AG04450 (cell line): ENCODE measurements at regions not wholly inside any gene's neighbourhood (a gene's known extent, or its start where the extent isn't known, plus 50 kb on each side); places are given as distances from the start of the nearest gene placed in this dataset.

Experiments used
- CTCF ChIA-PET: fragments of 300-600, 350-600 bp; formaldehyde crosslinking; extraction: SDS; loops from one replicate; lab custom pipeline; 2022; ENCODE audit warnings: antibody characterized with exemption, inconsistent platforms; lab: Charles Lee
- POLR2A ChIA-PET: fragments of 350-600 bp; formaldehyde crosslinking; extraction: SDS; loops from one replicate; lab custom pipeline; 2021; ENCODE audit warnings: antibody characterized with exemption, inconsistent platforms; lab: Yijun Ruan, JAX
- DNase-seq: peaks from one replicate; pipeline ENCODE4 v3.0.0-alpha.2; 2011; ENCODE audit warnings: low read depth, low spot score
- H3K27ac ChIP-seq: one replicate; pipeline ENCODE4 v1.5.1; 2012; ENCODE audit warnings: low read depth, low read length, control low read depth
- H3K27me3 ChIP-seq: one replicate; pipeline ENCODE4 v1.6.0; 2012; ENCODE audit warnings: low read length; ENCODE audit not compliant: control insufficient read depth, insufficient read depth
- H3K4me3 ChIP-seq: 2 replicates; pipeline ENCODE4 v1.5.1; 2011; ENCODE audit warnings: mild to moderate bottlenecking, low read depth, low read length, control low read depth
- H3K9me3 ChIP-seq: 2 replicates; pipeline ENCODE4 v1.5.1; 2012; ENCODE audit warnings: low read length; ENCODE audit not compliant: control insufficient read depth, insufficient read depth
- TF ChIP-seq, protein P1 (sequence below): IDR thresholded peaks from 2 replicates; pipeline ENCODE4 v1.5.1; 2011; ENCODE audit warnings: low read depth, low read length, control low read depth, inconsistent platforms

GRCh38 chr2:199697469-199697868 lies 153.5 kb downstream of the FTCDNL1 start:
- Histone ChIP-seq H3K27ac (no peak overlapping the region), H3K27me3 (no peaks in the 10 kb centered on the region), H3K4me3 (no peak overlapping the region), H3K9me3 (no peaks in the 10 kb centered on the region)
- DNase-seq: no peak
- POLR2A ChIA-PET: no interaction called here
- TF ChIP-seq, protein P1, sequence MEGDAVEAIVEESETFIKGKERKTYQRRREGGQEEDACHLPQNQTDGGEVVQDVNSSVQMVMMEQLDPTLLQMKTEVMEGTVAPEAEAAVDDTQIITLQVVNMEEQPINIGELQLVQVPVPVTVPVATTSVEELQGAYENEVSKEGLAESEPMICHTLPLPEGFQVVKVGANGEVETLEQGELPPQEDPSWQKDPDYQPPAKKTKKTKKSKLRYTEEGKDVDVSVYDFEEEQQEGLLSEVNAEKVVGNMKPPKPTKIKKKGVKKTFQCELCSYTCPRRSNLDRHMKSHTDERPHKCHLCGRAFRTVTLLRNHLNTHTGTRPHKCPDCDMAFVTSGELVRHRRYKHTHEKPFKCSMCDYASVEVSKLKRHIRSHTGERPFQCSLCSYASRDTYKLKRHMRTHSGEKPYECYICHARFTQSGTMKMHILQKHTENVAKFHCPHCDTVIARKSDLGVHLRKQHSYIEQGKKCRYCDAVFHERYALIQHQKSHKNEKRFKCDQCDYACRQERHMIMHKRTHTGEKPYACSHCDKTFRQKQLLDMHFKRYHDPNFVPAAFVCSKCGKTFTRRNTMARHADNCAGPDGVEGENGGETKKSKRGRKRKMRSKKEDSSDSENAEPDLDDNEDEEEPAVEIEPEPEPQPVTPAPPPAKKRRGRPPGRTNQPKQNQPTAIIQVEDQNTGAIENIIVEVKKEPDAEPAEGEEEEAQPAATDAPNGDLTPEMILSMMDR: no peak
- CTCF ChIA-PET: interaction anchor here (1.0 kb wide), 1 partner anchor 243 kb away, joined by 3 read pairs; no protein-coding TSS in a partner anchor

DNA sequence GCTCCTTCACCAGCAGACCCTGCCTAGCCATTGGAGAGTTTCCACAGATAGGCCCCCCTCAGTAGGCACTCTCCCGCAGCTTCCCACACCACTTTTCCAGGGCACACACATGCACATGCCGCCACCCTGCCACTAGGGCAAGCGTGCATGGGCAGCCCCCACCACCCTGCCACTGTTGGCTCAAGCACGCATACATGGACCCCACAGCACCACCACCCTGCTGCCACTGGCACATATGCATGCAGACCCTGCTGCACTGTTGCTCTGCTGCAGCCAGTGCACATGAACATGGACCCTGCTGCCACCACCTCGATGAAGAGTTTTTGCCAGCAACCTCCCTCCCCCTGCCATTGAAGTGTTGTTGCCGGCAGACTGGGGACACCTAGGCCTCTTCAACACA lies 154.9 kb downstream of the FTCDNL1 start:
- no peaks in the 10 kb centered on the region for H3K27me3 ChIP-seq
- H3K27ac ChIP-seq: no peak overlapping the region
- H3K9me3 ChIP-seq: no peaks in the 10 kb centered on the region
- CTCF ChIA-PET: interaction anchor here (1.8 kb wide), 1 partner anchor 8 kb away, joined by 5 read pairs; no protein-coding TSS in a partner anchor
- POLR2A ChIA-PET: no interaction called here
- DNase-seq: no peak
- TF ChIP-seq, protein P1: no peak
- H3K4me3 ChIP-seq: no peak overlapping the region

- Histone ChIP-seq H3K4me3 (no peak overlapping the region), H3K9me3 (no peaks in the 10 kb centered on the region), H3K27me3 (no peaks in the 10 kb centered on the region), H3K27ac (no peak overlapping the region)
- CTCF ChIA-PET: no interaction called here
- TF ChIP-seq, protein P1: no peak
- POLR2A ChIA-PET: no interaction called here
- DNase-seq: no peak
These were observed 157.1 kb downstream of the FTCDNL1 start for GRCh38 chr2:199693861-199694260.

- POLR2A ChIA-PET: no interaction called here
- Histone ChIP-seq H3K4me3 (no peak overlapping the region), H3K9me3 (no peaks in the 10 kb centered on the region), H3K27me3 (no peaks in the 10 kb centered on the region), H3K27ac (no peak overlapping the region)
- no peak for DNase-seq
- CTCF ChIA-PET: no interaction called here
- TF ChIP-seq, protein P1: no peak
These were observed 158.5 kb downstream of the FTCDNL1 start for GRCh38 chr2:199692489-199692888.

DNA sequence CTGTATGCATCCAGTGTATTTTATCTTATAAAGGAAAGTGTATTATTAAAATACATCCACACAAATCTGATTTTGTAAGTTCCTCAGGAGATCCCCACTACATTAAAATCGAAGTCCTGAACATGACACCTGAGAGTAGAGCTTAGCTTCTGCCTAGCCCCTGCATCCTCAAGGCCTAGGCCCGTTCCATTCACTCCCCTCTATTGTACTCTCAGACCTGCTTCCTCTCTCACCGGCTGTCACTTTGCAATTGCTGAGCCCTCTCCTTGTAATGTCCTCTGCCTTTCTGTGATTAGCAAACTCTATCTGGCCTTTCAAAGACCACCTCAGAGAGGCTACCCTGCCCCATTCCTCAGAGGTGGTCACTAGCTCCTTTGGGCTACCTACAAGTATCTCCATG lies 160.8 kb downstream of the FTCDNL1 start:
- ChIA-PET POLR2A (no interaction called here), CTCF (interaction anchor here (0.8 to 1.2 kb wide), 2 partner anchors 15 to 170 kb away, joined by 3 read pairs; no protein-coding TSS in a partner anchor)
- TF ChIP-seq, protein P1: no peak
- Histone ChIP-seq H3K27ac (no peak overlapping the region), H3K9me3 (no peaks in the 10 kb centered on the region), H3K27me3 (no peaks in the 10 kb centered on the region), H3K4me3 (no peak overlapping the region)
- no peak for DNase-seq
